SKM-1 (cell line): ENCODE measurements at regions not wholly inside any gene's neighbourhood (a gene's known extent, or its start where the extent isn't known, plus 50 kb on each side); places are given as distances from the start of the nearest gene placed in this dataset.
"Not testable (repeated sequence)": the region's sequence is repeated elsewhere in the genome, so short reads cannot be mapped to it uniquely, and the experiment has no call there.

Experiments
- DNase-seq: peaks from one replicate; lab custom pipeline; 2025; ENCODE audit not compliant: unreplicated experiment; lab: John Stamatoyannopoulos, UW

DNA sequence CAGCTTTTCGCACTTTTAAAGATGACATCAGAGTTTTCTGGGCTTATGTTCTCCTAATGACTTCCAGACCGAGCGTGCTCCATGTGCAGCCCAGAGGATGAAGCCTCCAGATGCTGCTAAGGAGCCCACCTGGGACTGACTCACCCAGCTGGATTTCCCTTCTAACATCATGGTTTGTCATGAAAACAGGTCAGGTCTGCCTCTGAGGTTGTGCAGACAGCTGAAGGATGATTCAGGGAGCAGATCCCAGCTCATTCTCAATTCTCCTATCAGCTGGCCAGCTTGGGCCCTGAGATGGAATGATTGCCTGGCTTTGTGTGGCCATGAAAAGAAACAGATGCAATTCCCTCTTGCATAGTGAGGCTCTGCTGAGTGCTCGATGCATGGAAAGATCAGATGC is 123.9 kb upstream of the DUSP10 start:
- no peak for DNase-seq

DNA sequence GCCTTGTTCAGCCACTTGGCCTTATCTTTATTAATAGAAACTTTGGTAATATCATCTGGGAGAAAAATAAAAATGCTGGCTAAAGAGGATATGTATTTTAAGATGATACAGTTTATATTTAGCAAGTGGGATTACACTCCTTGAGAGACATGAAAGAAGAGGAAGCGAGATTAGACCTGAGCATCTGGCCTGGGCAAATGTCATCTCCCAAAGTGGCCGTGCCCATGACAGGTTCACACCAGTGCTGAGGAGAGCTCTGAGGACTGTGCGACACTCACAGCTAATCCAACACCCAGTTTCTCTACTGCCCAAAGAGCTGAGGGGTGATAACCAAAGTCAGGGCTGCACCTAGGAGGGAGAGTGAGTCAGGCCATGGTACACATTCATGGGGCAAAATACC is 121.7 kb upstream of the DUSP10 start:
- no peak for DNase-seq

DNA sequence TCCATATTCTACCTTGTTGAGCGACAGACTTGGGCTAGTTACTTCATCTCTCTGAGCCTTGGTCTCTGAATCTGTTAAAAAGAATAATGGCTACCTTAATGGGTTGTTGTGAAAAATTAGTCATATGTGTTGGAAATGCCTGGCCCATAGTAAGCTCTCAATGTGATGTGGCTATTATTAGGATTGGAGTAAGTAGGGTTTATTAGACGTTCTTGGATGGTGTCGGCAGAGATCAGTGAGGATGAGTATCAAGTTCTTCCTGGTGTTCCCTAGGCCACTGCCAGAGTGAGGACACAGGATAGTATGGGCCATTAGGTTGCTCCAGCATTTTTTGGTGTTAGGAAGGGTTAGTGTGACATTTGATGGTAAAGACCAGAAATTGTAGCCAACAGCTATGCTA is 121.1 kb upstream of the DUSP10 start:
- DNase-seq = no peak

DNA sequence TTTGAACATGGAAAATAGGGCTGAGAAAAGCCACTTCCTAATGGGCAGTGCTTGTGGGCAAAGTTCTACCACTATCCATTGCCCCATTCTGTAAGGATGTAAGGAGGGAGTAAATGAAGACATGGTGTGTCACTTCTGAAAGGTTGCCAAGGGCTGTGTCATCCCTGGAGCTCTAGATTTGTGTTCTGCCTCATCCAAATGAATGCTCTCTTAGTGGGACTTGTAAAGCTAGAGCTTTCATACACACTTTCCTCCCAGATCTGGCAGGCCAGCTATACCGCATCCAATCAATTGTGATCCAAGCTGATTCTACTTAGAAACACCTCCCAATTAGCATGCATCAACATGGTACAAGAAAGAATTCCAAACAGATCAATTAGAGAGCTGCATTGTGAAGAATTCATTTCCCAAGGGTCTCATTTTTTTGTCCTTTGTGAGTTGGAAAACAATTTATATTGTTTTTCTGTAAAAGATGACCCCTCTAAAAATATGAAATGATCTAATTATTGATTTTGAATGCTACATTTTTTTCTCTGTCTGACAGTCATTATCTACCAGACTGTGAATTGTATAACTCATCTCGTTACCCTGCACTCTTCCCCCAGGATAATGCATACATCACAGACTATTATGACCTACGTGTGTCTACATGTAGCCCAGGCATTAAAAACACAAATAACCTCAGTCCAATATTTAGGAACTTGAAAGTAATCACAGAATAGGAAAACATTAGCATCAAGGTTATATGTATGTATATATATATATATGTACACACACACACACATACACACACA is 117.1 kb upstream of the DUSP10 start:
- DNase-seq = no peak

DNA sequence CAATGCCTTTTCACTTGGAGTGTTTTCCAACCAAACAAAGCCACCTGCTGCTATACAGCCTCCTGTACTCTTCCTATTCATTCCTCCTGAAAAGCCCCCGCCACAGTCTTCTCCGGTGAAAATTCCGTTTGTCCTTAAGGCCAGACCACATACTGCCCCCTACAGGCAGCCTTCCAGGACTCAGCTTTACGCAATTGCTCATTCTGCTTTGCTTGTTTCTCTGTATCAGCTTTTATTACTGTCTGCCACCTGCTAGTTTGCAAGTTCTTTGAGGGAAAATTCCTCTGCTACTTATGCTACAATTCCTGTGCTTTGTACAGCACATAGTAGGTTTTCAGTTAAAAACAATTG is 115.2 kb upstream of the DUSP10 start:
- not testable (repeated sequence) for DNase-seq

DNA sequence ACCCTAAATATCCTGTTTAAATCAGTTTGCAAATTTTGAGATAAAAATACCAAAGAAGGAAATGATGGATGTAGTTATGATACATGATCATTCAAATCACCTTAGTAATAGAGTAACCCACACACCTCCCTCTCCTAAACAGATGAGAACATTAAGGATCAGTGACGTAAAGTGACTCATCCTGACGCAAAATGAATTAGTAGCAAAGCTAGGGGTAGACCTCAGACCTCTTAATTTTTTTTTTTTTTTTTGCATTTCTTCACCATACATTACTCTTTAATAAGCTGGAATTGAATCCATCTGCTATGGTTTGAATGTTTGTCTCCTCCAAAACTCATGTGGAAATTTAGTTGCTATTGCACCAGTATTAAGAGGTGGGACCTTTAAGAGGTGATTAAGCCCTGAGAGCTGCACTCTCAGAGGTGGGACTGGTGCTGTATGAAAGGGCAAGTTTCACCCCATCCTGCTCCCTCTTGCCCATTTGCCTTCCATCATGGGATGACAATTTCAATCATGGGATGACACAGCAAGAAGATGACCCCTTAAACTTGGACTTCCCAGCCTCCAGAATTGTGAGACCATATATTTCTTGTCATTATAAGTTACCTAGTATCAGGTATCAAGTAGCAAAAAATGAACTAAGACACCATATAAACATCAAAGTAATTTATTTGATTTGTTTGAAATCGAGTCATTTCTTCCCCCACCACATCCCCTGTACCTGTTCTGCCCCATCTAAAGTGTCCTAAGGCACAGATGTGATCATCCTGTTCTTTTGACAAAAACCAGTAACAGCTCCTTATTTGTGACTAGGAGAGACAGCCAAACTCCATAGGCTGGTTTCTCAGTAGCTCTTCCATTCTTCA is 114.6 kb upstream of the DUSP10 start:
- DNase-seq = no peak

DNA sequence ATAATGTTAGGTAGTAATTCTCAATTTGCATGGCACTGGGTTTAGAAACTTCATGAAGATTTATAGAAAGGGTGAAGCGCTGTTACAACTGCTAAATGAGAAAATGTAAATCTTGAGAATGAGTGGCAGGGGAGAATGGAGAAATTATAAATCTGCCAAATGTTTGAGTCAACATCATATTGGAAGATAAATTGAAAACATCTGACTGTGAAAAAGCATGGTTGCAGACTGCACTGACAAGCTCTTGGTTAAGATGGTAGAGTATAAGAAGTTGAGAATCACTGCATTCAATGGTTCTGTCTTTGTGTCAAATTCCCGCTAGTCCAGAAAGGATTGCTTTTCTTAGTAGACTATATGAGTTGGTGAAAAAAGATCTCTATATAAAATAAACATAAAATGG is 113.3 kb upstream of the DUSP10 start:
- DNase-seq = no peak

DNA sequence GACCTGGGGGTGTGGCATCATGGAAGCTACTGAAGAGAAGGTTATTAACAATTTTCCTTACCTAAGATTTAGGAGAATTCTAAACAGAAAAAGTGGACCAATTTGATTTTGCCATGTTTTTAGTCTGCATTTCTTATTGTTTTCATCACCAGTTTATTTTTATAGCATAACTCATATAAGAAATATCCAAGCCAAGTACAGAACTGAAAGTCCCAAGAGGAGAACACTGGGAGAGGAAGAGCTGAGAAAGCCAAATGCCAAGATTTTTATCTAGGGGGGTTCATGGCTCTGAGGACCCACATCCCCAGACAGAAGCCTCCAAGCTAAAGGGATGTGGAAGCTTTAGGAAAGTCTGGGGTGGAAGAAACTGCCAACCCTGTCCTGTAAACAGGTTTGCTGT is 109.4 kb upstream of the DUSP10 start:
- DNase-seq = no peak

DNA sequence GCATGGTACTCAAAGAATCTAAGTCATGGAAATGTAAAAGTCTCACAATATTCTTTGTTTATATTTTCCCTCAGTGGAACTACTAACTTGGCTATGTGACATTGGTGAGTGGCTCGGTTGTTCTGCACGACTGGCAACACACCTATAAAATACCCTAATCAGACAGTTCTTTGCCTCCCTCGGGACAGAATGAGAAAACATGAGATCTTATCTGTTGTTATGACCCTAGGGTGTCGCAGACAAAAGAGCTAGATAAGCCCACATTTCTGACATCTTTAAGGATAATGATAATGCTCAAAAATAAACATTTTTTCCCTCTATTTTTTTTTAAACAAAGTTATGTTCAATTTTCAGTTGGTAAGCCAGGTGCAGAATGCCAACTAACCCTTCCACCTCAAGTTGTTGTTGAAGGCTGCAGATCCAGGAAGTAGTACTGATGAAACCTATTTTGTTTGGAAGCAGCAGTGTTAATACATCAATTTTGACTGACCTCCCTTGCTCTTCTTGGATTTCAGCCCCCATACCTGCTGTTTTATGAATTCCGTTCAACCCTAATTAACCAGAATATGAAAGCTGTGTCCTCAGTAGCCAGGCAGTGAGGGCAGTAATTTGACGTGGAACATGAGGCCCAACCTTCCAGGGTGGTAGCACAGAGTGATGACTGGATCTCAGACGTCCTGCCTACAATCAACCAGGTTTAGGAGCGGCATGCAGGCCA is 108.7 kb upstream of the DUSP10 start:
- DNase-seq = no peak

DNA sequence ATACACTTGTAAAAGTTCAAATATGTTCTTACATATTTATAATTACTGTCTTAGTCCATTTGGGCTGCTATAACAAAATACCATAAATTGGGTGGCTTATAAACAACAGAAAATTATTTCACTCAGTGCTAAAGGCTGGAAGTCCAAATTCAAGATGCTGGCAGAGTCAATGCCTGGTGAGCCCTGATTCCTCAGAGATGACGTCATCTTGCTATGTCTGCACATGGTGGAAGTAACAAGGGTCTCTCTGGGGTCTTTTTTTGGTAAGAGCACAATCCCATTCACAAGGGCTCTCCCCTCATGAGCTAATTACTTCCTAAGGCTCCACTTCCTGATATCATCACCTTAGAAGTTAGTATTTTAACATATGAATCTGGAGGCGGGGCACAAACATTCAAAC is 108.0 kb upstream of the DUSP10 start:
- no peak for DNase-seq

DNA sequence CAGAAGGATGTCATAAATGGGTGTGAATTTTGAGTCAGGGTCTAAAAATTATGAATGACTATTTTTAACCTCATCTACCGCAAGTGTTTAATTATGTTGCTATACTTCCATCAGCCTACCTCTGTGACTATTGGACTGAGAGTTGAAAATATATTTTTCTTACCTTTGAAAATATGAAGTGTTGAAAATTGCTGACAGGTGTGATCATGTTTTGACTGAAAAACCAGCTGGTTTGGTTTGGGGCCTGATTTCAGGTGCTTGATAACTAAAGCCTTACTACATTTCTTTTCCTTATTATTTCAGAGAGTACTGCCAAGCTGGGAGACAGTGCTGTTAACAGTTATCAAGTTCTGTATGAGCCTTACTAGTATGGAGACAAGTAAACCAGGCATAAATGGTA is 107.2 kb upstream of the DUSP10 start:
- no peak for DNase-seq

DNA sequence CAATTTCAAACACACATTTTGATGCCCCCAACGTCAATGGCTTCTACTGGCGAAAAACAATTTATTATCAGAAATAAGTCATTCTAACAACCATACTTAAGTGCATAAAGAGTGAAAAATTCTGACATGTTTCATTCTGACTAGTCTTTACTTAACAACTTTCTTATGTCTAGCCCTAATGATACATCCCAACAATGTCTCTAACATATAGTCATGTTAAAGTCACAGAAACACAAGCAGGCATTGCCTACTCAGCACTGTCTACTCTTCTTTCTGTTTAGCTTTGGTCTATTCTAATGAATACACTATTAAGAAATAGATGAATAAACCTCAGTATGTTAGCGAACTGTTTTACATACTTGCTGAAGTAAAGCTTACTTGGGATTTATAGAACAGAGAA is 105.8 kb upstream of the DUSP10 start:
- no peak for DNase-seq

DNA sequence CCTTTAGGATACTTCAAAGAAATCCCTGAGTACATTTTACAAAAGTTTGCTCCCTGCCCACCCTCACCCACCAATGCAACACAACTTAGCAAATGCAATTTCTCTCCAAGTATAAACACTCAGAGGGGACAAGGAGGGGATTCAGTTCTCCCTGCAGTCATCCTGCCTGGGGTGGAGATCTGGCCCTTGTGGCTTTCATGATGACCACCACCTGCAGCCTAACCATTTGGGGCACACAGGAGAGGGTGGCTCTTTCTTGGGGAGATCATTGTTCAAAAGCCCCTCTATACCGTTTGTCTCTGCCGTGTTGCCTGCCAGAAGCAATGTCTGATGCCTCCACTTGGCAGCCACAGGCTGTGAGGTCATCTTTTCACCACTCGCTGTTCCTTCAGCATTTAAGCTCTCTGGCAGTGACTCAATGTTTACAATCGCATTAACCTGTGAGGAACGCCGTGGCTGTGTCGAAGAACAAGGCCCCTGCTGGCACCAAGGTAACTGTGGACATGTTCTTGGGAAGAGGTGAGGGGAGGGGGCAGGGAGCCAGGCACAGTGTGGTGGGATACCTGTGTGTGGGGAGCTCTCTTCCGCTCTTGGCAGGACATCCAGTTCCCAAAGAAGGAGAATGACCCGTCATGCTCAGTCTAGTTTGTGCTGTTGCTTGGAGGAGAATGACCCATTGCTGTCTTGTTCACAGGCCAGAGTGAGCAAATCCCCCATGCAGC is 103.9 kb upstream of the DUSP10 start:
- DNase-seq = no peak

DNA sequence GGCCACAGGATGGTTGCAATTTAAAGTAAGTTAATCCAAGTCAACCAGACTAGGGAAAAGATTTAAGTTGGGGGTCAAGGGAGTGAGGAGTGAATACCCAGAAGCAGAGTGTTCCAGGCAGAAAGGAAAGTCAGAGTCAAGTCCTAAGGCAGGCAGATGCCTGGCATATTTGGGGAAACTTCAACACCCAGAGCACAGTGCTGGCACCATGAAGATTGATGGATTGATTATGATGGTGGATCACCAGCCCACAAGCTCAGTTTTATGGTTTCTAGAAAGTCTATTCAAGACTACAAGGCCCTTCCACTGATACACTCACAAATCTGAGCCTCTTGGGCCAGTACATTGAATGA is 100.1 kb upstream of the DUSP10 start:
- no peak for DNase-seq

DNA sequence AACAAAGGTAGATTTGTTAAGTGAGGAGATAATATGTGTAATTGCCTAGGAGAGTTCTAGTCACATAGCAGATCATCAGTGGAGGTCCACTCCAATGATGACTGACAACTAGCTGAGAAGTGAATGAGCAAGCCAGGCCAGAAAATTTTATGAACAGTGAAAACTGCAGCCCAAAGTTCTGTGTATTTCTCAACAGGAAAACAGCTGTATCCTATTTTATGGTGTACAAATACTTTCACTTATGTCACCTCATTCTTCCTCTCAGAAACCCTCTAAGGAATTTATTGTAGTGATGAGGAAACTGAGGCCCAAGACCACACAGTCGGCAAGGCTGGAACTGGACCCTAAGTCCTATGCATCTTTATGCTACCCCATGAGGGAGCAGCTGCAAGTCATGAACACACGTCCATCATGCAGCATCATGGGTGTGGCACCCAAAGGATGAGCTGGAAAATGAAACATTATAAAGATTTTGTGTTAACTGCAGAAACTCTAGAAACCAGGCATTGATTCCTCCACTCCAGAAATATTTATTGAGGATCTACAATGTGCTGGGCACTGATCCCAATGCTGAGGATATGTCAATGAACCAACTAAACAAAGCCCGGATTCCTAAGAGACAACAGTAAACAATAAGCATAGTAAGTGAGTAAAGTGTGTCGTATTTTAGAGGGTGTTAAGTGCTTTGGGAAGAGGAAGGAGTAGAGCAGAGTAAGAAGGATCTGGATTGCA is 99.5 kb upstream of the DUSP10 start:
- no peak for DNase-seq

DNA sequence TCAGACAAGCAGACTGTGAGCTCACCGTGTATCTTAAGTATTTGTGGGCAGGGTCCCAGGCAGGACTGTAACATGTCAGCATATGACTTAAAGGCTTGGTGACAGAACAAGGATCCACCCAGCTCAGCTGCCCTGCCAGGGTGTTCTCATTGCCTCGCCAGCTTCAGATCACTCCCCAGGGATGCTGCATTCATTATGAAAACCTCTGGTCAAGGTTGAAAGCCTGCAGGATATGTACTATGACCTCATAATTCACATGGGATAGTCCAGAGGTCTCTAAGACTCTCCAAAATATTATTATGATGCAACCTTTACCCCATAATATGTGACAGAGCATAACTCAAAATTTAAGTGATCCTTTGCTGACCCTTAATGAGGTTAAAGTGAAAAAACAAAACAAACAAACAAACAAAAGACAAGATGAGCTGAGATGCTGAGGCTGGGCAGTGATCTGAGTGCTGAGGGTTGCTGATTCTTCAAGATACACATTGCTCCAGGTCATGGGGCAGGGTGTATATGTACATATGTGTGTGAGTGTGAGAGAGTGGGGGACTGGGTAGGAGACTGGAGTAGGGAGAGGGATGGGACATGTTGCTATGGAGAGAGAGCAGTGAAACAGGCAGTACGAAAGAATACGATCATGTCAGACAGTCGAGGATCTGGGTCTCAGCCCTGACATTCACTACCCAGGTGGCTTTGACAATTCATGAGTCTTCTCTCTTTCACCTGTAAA is 98.8 kb upstream of the DUSP10 start:
- DNase-seq = no peak

DNA sequence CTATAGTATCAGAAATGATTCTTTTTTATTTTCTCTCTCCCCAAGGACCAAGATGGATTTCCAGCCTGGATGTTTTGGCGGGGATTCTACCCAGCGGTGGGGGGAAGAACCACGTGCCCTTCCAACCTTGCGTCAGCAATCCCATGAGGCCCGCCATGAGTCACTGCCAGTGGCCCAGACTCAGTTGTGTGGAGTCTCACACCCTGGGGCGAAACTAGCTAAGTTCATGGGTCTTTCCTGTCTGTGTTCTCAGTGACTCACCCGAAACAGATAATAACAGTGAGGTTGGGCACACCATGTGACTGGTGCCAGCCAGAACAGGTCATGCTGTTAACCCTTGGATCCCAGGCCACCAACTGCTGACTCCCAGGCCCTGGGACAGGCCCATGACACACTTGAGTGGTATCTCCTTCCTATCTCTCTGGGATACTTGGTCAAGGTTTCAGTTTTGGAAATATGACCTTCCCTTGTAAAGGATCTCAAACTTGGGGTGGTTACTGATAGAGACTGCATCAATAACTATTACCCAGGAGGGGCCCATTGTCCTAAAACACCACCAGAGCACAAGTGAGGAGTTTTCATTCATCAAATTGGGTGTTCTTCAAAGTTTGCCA is 98.0 kb upstream of the DUSP10 start:
- DNase-seq = no peak

DNA sequence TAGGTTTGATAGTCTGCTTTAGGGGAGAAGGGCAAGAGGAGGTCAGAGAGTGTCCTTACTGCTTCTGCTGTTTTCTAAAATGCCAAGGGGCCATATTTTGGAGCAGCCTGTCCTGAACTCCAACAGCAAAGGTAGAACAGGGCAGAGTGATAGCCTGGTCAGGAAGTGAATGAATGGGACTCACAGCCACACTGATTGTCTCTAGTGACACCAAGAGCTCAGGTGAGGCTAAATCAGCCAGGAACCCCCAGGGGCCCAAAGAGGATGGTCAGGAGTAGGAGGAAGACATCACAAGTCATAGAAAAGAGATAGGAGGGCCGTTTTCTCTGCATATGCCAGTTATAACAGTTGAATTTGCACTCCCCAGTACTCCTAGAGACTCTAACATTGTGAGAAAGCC is 97.4 kb upstream of the DUSP10 start:
- DNase-seq = no peak

DNA sequence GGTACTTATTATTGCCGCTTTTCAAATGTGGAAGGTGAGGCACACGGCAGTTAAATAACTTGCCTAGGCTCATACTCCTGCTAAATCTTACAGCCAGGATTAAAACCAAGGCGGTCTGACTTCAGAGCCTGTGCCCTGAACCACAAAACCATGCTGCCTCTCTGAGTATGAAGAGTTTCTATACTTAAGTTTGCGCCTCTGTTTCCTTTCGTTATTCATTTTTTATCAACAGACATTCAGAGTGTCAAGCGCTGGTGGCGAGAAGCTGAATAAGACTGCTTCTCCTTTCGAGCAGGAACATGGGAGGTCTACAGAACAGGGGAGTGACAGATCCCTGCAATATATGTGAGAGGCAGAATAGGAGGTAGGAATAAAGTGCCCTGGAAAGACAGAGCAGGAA is 96.0 kb upstream of the DUSP10 start:
- no peak for DNase-seq
